Epithelial cell of proximal tubule (primary cell): ENCODE measurements at regions not wholly inside any gene's neighbourhood (a gene's known extent, or its start where the extent isn't known, plus 50 kb on each side); places are given as distances from the start of the nearest gene placed in this dataset.

Experiments
- DNase-seq: peaks from one replicate; pipeline ENCODE4 v3.0.0-alpha.2; 2011; ENCODE audit warnings: low read depth
- H3K4me3 ChIP-seq: 2 replicates; pipeline ENCODE4 v1.5.1; 2011; ENCODE audit warnings: low read depth, mild to moderate bottlenecking, low read length
- TF ChIP-seq, protein P1 (sequence below): conservative IDR thresholded peaks from 2 replicates; pipeline ENCODE4 v1.5.1; 2012; ENCODE audit warnings: low read depth, mild to moderate bottlenecking, low read length

- no peak overlapping the region for H3K4me3 ChIP-seq
- DNase-seq = no peak
- TF ChIP-seq, protein P1, sequence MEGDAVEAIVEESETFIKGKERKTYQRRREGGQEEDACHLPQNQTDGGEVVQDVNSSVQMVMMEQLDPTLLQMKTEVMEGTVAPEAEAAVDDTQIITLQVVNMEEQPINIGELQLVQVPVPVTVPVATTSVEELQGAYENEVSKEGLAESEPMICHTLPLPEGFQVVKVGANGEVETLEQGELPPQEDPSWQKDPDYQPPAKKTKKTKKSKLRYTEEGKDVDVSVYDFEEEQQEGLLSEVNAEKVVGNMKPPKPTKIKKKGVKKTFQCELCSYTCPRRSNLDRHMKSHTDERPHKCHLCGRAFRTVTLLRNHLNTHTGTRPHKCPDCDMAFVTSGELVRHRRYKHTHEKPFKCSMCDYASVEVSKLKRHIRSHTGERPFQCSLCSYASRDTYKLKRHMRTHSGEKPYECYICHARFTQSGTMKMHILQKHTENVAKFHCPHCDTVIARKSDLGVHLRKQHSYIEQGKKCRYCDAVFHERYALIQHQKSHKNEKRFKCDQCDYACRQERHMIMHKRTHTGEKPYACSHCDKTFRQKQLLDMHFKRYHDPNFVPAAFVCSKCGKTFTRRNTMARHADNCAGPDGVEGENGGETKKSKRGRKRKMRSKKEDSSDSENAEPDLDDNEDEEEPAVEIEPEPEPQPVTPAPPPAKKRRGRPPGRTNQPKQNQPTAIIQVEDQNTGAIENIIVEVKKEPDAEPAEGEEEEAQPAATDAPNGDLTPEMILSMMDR = no peak
Observed at GRCh38 chr18:5726011-5726410, 169.3 kb downstream of the TMEM200C start.

- no peak overlapping the region for H3K4me3 ChIP-seq
Observed at GRCh38 chr18:5721924-5722323, 173.4 kb downstream of the TMEM200C start.

GRCh38 chr18:5720132-5720531, 175.2 kb downstream of the TMEM200C start:
- no peak for DNase-seq
- TF ChIP-seq, protein P1 = no peak
- no peak overlapping the region for H3K4me3 ChIP-seq

More at GRCh38 chr18:5721924-5722323, 173.4 kb downstream of the TMEM200C start:
- TF ChIP-seq, protein P1 = no peak
- no peak for DNase-seq

- TF ChIP-seq, protein P1 = no peak
- no peak overlapping the region for H3K4me3 ChIP-seq
- DNase-seq = no peak
Observed at GRCh38 chr18:5717256-5717655, 173.5 kb upstream of the EPB41L3 start.

- TF ChIP-seq, protein P1 = no peak
- no peak overlapping the region for H3K4me3 ChIP-seq
- DNase-seq = no peak
Observed at GRCh38 chr18:5710676-5711075, 166.9 kb upstream of the EPB41L3 start.

DNA sequence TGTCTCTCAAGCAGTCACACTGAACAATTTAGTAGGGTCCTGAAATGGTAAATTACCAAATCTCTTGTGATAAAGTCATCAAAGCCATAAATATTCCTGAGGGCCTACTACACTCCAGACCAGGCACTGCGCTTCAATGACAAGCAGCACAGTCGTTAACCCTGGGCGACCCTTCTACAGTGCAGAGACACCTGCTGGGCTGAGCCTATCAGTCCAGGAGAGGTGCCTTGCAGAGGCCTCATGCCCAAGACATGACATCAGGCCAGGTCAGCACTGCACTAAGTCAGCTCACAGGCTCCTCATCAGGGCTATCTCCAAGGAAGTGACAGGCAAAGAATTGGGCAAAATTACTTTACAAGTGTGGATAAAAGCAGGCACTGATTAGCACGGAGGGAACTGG, 166.4 kb upstream of the EPB41L3 start:
- H3K4me3 ChIP-seq = no peak overlapping the region
- TF ChIP-seq, protein P1 = no peak
- DNase-seq = no peak

DNA sequence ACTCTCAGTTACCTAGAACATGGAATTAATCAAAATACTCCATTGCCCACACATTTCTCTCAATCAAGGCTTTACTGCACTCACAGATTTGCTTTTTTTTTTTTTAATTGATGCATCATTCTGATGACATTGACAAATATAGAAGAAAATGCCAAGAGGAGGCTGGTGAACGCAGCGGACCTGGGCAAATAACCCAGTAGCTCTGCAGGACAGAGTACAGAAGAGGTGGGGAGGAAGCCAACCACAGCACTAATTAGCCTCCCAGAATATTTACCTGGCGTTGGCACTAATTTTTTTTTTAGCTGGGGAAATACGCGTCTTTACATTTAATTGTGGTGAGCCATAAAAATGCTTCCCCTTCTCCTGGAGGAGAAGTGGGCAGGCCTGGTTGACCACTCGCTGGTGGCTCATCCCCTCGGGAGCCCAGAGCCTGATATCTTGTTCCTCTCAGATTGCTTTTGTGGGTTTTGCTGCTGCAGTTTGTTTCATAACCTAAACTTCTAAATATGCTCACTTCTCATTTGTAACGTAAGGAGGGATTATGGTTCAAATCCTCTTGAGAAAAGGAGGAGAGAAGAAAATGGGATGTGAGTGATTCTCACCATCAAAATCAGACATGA, 165.8 kb upstream of the EPB41L3 start:
- no peak overlapping the region for H3K4me3 ChIP-seq
- DNase-seq = no peak
- TF ChIP-seq, protein P1 = no peak
